DND-41 (cell line): ENCODE measurements at regions not wholly inside any gene's neighbourhood (a gene's known extent, or its start where the extent isn't known, plus 50 kb on each side); places are given as distances from the start of the nearest gene placed in this dataset.
"Not testable (repeated sequence)": the region's sequence is repeated elsewhere in the genome, so short reads cannot be mapped to it uniquely, and the experiment has no call there.

Experiments
- ATAC-seq: fragments of 200-7000 bp; cut with Tn5 transposase; 3 replicates; pipeline ENCODE4 v1.9.1; 2021; ENCODE audit warnings: low read depth; ENCODE audit not compliant: insufficient read depth
- DNase-seq: peaks from one replicate; pipeline ENCODE4 v3.0.0-alpha.2; 2020
- H2AFZ ChIP-seq: 2 replicates; pipeline ENCODE4 v1.6.0; 2012; ENCODE audit warnings: low read depth, low read length
- H3K27ac ChIP-seq: 2 replicates; pipeline ENCODE4 v1.5.1; 2012; ENCODE audit warnings: low read length, inconsistent platforms
- H3K27me3 ChIP-seq: fragments of 200-600 bp; sonication (generic); 2 replicates; pipeline ENCODE4 v1.6.0; 2012; ENCODE audit warnings: low read length, mild to moderate bottlenecking, inconsistent platforms; ENCODE audit not compliant: insufficient read depth, poor library complexity
- H3K36me3 ChIP-seq: 2 replicates; pipeline ENCODE4 v1.5.1; 2012; ENCODE audit warnings: low read length, inconsistent platforms; ENCODE audit not compliant: insufficient read depth
- H3K4me1 ChIP-seq: 2 replicates; pipeline ENCODE4 v1.5.1; 2012; ENCODE audit warnings: mild to moderate bottlenecking, low read length; ENCODE audit not compliant: insufficient read depth
- H3K4me2 ChIP-seq: 2 replicates; pipeline ENCODE4 v1.6.0; 2012; ENCODE audit warnings: mild to moderate bottlenecking, moderate library complexity, low read length, inconsistent platforms; ENCODE audit not compliant: insufficient read depth
- H3K4me3 ChIP-seq, 2 experiments: fragments of 200-600 bp in 1 of 2; shearing (Covaris generic) in 1 of 2; 2 replicates each; pipeline ENCODE4 v1.5.1; 2012 to 2016; ENCODE audit warnings: inconsistent platforms in 2 of 2, low read length in 2 of 2, mild to moderate bottlenecking in 2 of 2, low read depth in 1 of 2, moderate library complexity in 1 of 2
- H3K79me2 ChIP-seq: 2 replicates; pipeline ENCODE4 v1.6.0; 2012; ENCODE audit warnings: low read length, inconsistent platforms; ENCODE audit not compliant: insufficient read depth
- H3K9ac ChIP-seq: 2 replicates; pipeline ENCODE4 v1.6.0; 2012; ENCODE audit warnings: low read depth, mild to moderate bottlenecking, inconsistent platforms, low read length, moderate library complexity
- H3K9me3 ChIP-seq: 2 replicates; pipeline ENCODE4 v1.5.1; 2012; ENCODE audit warnings: low read length, moderate library complexity, mild to moderate bottlenecking, inconsistent platforms; ENCODE audit not compliant: insufficient read depth, severe bottlenecking
- H4K20me1 ChIP-seq: 2 replicates; pipeline ENCODE4 v1.6.0; 2012; ENCODE audit warnings: low read length; ENCODE audit not compliant: insufficient read depth
- CTCF ChIP-seq: IDR thresholded peaks from 2 replicates; pipeline ENCODE4 v1.5.1; 2012; ENCODE audit warnings: borderline replicate concordance, low read length, moderate library complexity, mild to moderate bottlenecking; ENCODE audit not compliant: poor library complexity, severe bottlenecking; ENCODE audit errors: extremely low read depth
- EZH2 ChIP-seq: IDR thresholded peaks from 3 replicates; pipeline ENCODE4 v1.6.1; 2012; ENCODE audit warnings: borderline replicate concordance, low read depth, mild to moderate bottlenecking, moderate library complexity, low read length, inconsistent platforms; ENCODE audit not compliant: severe bottlenecking

GRCh38 chr14:49105512-49105911 is 480.7 kb downstream of the RPS29 start:
- Histone ChIP-seq H3K9ac (no peak overlapping the region), H2AFZ (no peak overlapping the region), H3K4me3 (no peak overlapping the region), H3K79me2 (no peaks in the 10 kb centered on the region), H4K20me1 (no peaks in the 10 kb centered on the region), H3K36me3 (no peaks in the 10 kb centered on the region), H3K27me3 (no peaks in the 10 kb centered on the region), H3K9me3 (no peaks in the 10 kb centered on the region), H3K4me1 (no peaks in the 10 kb centered on the region), H3K4me2 (no peak overlapping the region), H3K27ac (no peak overlapping the region)
- no peak for TF ChIP-seq EZH2
- TF ChIP-seq CTCF = no peak
- no peak for ATAC-seq
- DNase-seq = no peak

- Histone ChIP-seq H3K4me3 (no peak overlapping the region), H3K27me3 (no peaks in the 10 kb centered on the region), H3K9ac (no peak overlapping the region), H2AFZ (no peak overlapping the region), H3K4me1 (no peaks in the 10 kb centered on the region), H3K27ac (no peak overlapping the region), H3K36me3 (no peaks in the 10 kb centered on the region), H4K20me1 (no peaks in the 10 kb centered on the region), H3K9me3 (no peaks in the 10 kb centered on the region), H3K79me2 (no peaks in the 10 kb centered on the region), H3K4me2 (no peak overlapping the region)
- no peak for TF ChIP-seq CTCF
- no peak for TF ChIP-seq EZH2
- DNase-seq (no peak), ATAC-seq (no peak)
Measured at GRCh38 chr14:49092345-49092744, 493.8 kb downstream of the RPS29 start.

GRCh38 chr14:49089107-49089506 is 497.1 kb downstream of the RPS29 start:
- DNase-seq = no peak
- Histone ChIP-seq H3K4me3 (no peak overlapping the region), H3K9ac (no peak overlapping the region), H3K9me3 (no peaks in the 10 kb centered on the region), H2AFZ (no peak overlapping the region), H3K4me1 (no peaks in the 10 kb centered on the region), H3K79me2 (no peaks in the 10 kb centered on the region), H3K27ac (no peak overlapping the region), H3K4me2 (no peak overlapping the region), H4K20me1 (no peaks in the 10 kb centered on the region), H3K36me3 (no peaks in the 10 kb centered on the region), H3K27me3 (no peaks in the 10 kb centered on the region)
- no peak for TF ChIP-seq CTCF
- TF ChIP-seq EZH2 = no peak
- ATAC-seq = no peak

- not testable (repeated sequence) for H3K79me2 ChIP-seq, H2AFZ ChIP-seq, H3K27me3 ChIP-seq, H3K4me2 ChIP-seq, H3K4me3 ChIP-seq, H3K9ac ChIP-seq, H3K4me1 ChIP-seq, H3K27ac ChIP-seq, H4K20me1 ChIP-seq, ATAC-seq, DNase-seq, H3K36me3 ChIP-seq, H3K9me3 ChIP-seq
Measured at GRCh38 chr14:49073292-49073691, 512.9 kb downstream of the RPS29 start.
